ENCODE measurements at regions not wholly inside any gene's neighbourhood (a gene's known extent, or its start where the extent isn't known, plus 50 kb on each side); places are given as distances from the start of the nearest gene placed in this dataset.

GRCh38 chr3:55169608-55170072 is 241.8 kb upstream of the LRTM1 start:
- TF ChIP-seq GATA2 (IDR thresholded peaks at IDR 0.05; ENCODE audit: low read depth, low read length) (no peak), GATA3 (IDR thresholded peaks at IDR 0.05; ENCODE audit: low read depth, low read length) (no peak)

All from SH-SY5Y (cell line).